H1 (cell line): ENCODE measurements at regions not wholly inside any gene's neighbourhood (a gene's known extent, or its start where the extent isn't known, plus 50 kb on each side); places are given as distances from the start of the nearest gene placed in this dataset.

Source experiments
- PHF8 ChIP-seq: fragments of 200-600 bp; sonication (generic); conservative IDR thresholded peaks from 2 replicates; pipeline ENCODE4 v1.7.1; 2012; ENCODE audit warnings: low read depth, mild to moderate bottlenecking, inconsistent platforms, low read length, moderate library complexity
- SRF ChIP-seq: IDR thresholded peaks from 2 replicates; pipeline ENCODE4 v1.6.1; 2011; ENCODE audit warnings: mild to moderate bottlenecking, low read depth, low read length, moderate library complexity
- SUZ12 ChIP-seq: fragments of 200-600 bp; sonication (generic); IDR thresholded peaks from 2 replicates; pipeline ENCODE4 v1.6.1; 2012; ENCODE audit warnings: mild to moderate bottlenecking, inconsistent platforms, low read length, moderate library complexity, mixed read lengths
- TF ChIP-seq, protein P1 (sequence below): fragments of 300-600 bp; sonication (generic); IDR thresholded peaks from 2 replicates; pipeline ENCODE4 v1.7.1; 2012; ENCODE audit warnings: low read length, moderate library complexity, mild to moderate bottlenecking, inconsistent platforms; ENCODE audit not compliant: insufficient replicate concordance

DNA sequence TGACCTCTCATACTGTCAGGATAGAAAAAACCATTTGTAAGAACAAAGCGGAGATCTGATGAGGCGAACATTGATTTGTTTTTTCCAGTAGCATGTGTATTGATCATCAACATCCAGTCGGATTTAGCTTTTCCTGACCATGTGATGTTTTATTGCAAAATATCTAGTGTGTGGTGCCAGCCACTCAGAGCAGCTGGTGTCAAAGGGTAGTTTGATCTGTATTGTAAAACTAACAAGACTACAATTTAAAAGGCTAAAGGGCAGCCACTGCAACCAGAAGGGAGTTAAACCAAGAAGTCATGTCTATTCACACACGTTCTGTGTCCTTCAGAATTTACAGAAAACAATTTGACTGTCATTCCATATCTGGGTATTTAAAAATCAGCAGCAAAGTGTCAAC lies 719.0 kb upstream of the FRG1 start (continued):
- TF ChIP-seq, protein P1, sequence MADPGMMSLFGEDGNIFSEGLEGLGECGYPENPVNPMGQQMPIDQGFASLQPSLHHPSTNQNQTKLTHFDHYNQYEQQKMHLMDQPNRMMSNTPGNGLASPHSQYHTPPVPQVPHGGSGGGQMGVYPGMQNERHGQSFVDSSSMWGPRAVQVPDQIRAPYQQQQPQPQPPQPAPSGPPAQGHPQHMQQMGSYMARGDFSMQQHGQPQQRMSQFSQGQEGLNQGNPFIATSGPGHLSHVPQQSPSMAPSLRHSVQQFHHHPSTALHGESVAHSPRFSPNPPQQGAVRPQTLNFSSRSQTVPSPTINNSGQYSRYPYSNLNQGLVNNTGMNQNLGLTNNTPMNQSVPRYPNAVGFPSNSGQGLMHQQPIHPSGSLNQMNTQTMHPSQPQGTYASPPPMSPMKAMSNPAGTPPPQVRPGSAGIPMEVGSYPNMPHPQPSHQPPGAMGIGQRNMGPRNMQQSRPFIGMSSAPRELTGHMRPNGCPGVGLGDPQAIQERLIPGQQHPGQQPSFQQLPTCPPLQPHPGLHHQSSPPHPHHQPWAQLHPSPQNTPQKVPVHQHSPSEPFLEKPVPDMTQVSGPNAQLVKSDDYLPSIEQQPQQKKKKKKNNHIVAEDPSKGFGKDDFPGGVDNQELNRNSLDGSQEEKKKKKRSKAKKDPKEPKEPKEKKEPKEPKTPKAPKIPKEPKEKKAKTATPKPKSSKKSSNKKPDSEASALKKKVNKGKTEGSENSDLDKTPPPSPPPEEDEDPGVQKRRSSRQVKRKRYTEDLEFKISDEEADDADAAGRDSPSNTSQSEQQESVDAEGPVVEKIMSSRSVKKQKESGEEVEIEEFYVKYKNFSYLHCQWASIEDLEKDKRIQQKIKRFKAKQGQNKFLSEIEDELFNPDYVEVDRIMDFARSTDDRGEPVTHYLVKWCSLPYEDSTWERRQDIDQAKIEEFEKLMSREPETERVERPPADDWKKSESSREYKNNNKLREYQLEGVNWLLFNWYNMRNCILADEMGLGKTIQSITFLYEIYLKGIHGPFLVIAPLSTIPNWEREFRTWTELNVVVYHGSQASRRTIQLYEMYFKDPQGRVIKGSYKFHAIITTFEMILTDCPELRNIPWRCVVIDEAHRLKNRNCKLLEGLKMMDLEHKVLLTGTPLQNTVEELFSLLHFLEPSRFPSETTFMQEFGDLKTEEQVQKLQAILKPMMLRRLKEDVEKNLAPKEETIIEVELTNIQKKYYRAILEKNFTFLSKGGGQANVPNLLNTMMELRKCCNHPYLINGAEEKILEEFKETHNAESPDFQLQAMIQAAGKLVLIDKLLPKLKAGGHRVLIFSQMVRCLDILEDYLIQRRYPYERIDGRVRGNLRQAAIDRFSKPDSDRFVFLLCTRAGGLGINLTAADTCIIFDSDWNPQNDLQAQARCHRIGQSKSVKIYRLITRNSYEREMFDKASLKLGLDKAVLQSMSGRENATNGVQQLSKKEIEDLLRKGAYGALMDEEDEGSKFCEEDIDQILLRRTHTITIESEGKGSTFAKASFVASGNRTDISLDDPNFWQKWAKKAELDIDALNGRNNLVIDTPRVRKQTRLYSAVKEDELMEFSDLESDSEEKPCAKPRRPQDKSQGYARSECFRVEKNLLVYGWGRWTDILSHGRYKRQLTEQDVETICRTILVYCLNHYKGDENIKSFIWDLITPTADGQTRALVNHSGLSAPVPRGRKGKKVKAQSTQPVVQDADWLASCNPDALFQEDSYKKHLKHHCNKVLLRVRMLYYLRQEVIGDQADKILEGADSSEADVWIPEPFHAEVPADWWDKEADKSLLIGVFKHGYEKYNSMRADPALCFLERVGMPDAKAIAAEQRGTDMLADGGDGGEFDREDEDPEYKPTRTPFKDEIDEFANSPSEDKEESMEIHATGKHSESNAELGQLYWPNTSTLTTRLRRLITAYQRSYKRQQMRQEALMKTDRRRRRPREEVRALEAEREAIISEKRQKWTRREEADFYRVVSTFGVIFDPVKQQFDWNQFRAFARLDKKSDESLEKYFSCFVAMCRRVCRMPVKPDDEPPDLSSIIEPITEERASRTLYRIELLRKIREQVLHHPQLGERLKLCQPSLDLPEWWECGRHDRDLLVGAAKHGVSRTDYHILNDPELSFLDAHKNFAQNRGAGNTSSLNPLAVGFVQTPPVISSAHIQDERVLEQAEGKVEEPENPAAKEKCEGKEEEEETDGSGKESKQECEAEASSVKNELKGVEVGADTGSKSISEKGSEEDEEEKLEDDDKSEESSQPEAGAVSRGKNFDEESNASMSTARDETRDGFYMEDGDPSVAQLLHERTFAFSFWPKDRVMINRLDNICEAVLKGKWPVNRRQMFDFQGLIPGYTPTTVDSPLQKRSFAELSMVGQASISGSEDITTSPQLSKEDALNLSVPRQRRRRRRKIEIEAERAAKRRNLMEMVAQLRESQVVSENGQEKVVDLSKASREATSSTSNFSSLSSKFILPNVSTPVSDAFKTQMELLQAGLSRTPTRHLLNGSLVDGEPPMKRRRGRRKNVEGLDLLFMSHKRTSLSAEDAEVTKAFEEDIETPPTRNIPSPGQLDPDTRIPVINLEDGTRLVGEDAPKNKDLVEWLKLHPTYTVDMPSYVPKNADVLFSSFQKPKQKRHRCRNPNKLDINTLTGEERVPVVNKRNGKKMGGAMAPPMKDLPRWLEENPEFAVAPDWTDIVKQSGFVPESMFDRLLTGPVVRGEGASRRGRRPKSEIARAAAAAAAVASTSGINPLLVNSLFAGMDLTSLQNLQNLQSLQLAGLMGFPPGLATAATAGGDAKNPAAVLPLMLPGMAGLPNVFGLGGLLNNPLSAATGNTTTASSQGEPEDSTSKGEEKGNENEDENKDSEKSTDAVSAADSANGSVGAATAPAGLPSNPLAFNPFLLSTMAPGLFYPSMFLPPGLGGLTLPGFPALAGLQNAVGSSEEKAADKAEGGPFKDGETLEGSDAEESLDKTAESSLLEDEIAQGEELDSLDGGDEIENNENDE = no peak
- TF ChIP-seq SUZ12 (no peak), SRF (no peak), PHF8 (no peak)
- TF ChIP-seq, all 59 proteins: peak for 0
